SU-DHL-6 (cell line): ENCODE measurements at regions not wholly inside any gene's neighbourhood (a gene's known extent, or its start where the extent isn't known, plus 50 kb on each side); places are given as distances from the start of the nearest gene placed in this dataset.

Source experiments
- EZH2phosphoT487 ChIP-seq: fragments of 200-600 bp; sonication (generic), shearing (Covaris generic); conservative IDR thresholded peaks from 2 replicates; pipeline ENCODE4 v1.6.1; 2018; ENCODE audit warnings: mild to moderate bottlenecking, antibody characterized with exemption, low read length, moderate library complexity, mixed read lengths
- TF ChIP-seq, protein P1 (sequence below): fragments of 200-600 bp; sonication (generic); IDR thresholded peaks from one replicate; pipeline ENCODE4 v1.5.1; 2017; ENCODE audit warnings: antibody characterized with exemption, mild to moderate bottlenecking, low read length, moderate library complexity; ENCODE audit not compliant: insufficient read depth, poor library complexity, severe bottlenecking

DNA sequence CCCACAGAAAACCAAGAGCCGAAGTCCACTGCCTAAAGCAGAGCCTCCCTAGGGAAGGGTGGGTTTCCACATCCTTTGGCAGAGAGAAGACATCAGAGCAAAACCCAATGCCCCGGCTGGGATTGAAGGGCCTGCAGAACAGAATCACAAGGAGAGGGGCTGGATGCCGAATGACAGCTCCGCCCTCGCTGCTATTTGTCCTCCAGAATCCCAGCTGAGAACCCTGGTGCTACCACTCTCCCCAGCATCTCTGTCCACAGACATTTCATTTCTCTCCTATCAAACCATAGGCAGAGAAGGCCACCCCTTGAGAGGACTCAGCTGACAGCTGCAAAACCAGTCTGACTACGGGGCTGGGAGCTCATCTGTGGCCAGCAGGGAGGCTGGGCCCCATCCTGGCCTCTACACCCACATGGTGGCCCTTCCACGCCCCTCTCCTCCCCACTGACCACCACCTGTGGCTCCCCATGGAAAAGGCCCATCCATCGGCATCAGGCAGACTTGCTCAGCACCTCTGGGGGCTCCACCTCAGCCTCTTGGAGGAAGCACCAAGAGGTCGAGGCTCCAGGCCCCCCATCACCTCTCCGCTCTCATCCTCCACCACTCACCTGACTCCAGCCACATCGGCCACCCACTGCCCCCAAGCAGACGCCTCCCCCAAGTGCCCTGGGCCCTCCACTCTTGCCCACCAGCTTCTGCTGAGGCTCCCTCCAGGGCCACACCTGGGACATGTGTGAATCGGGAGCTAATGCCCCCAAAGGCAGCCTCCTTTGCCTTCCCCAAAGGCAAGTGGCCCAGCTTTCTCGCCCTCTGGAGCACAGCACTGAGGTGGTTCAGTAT, 288.5 kb downstream of the C16orf95 start:
- TF ChIP-seq, protein P1, sequence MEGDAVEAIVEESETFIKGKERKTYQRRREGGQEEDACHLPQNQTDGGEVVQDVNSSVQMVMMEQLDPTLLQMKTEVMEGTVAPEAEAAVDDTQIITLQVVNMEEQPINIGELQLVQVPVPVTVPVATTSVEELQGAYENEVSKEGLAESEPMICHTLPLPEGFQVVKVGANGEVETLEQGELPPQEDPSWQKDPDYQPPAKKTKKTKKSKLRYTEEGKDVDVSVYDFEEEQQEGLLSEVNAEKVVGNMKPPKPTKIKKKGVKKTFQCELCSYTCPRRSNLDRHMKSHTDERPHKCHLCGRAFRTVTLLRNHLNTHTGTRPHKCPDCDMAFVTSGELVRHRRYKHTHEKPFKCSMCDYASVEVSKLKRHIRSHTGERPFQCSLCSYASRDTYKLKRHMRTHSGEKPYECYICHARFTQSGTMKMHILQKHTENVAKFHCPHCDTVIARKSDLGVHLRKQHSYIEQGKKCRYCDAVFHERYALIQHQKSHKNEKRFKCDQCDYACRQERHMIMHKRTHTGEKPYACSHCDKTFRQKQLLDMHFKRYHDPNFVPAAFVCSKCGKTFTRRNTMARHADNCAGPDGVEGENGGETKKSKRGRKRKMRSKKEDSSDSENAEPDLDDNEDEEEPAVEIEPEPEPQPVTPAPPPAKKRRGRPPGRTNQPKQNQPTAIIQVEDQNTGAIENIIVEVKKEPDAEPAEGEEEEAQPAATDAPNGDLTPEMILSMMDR, result no peak
- no peak for TF ChIP-seq EZH2phosphoT487
